Kidney epithelial cell (primary cell): ENCODE measurements at regions not wholly inside any gene's neighbourhood (a gene's known extent, or its start where the extent isn't known, plus 50 kb on each side); places are given as distances from the start of the nearest gene placed in this dataset.

Experiments
- DNase-seq: peaks from one replicate; pipeline ENCODE4 v3.0.0-alpha.2; 2010; ENCODE audit warnings: low read depth
- H3K27me3 ChIP-seq: 2 replicates; pipeline ENCODE4 v1.6.0; 2011; ENCODE audit warnings: low read length; ENCODE audit not compliant: control insufficient read depth, insufficient read depth
- H3K36me3 ChIP-seq: 2 replicates; pipeline ENCODE4 v1.5.1; 2011; ENCODE audit warnings: low read length; ENCODE audit not compliant: control insufficient read depth, insufficient read depth
- H3K4me3 ChIP-seq: 2 replicates; pipeline ENCODE4 v1.5.1; 2011; ENCODE audit warnings: low read depth, mild to moderate bottlenecking, control low read depth, low read length
- CTCF ChIP-seq: IDR thresholded peaks from 2 replicates; pipeline ENCODE4 v1.5.1; 2011; ENCODE audit warnings: mild to moderate bottlenecking, moderate library complexity, low read length, control low read depth, inconsistent platforms; ENCODE audit not compliant: insufficient read depth, poor library complexity, severe bottlenecking

- no peak for TF ChIP-seq CTCF
- H3K27me3 ChIP-seq = no peaks in the 10 kb centered on the region
- no peaks in the 10 kb centered on the region for H3K36me3 ChIP-seq
- H3K4me3 ChIP-seq = no peak overlapping the region
- no peak for DNase-seq
Observed at GRCh38 chr11:36868380-36868779, 270.3 kb upstream of the RAG2 start.

- TF ChIP-seq CTCF = no peak
- Histone ChIP-seq H3K27me3 (no peaks in the 10 kb centered on the region), H3K36me3 (no peaks in the 10 kb centered on the region), H3K4me3 (no peak overlapping the region)
- no peak for DNase-seq
Observed at GRCh38 chr11:36865846-36866245, 267.8 kb upstream of the RAG2 start.

GRCh38 chr11:36854875-36855274 lies 256.8 kb upstream of the RAG2 start:
- DNase-seq = no peak
- Histone ChIP-seq H3K4me3 (no peak overlapping the region), H3K36me3 (no peaks in the 10 kb centered on the region), H3K27me3 (no peaks in the 10 kb centered on the region)
- no peak for TF ChIP-seq CTCF

- no peak for DNase-seq
- no peak for TF ChIP-seq CTCF
- no peak overlapping the region for H3K4me3 ChIP-seq
- no peaks in the 10 kb centered on the region for H3K36me3 ChIP-seq
- no peaks in the 10 kb centered on the region for H3K27me3 ChIP-seq
Observed at GRCh38 chr11:36848660-36849059, 250.6 kb upstream of the RAG2 start.

- H3K36me3 ChIP-seq = no peaks in the 10 kb centered on the region
- no peak for TF ChIP-seq CTCF
- no peak for DNase-seq
- no peak overlapping the region for H3K4me3 ChIP-seq
- H3K27me3 ChIP-seq = no peaks in the 10 kb centered on the region
Observed at GRCh38 chr11:36840378-36840777, 242.3 kb upstream of the RAG2 start.

GRCh38 chr11:36837831-36838437 lies 239.9 kb upstream of the RAG2 start:
- H3K27me3 ChIP-seq = no peaks in the 10 kb centered on the region
- no peaks in the 10 kb centered on the region for H3K36me3 ChIP-seq
- no peak for TF ChIP-seq CTCF
- H3K4me3 ChIP-seq = no peak overlapping the region
- DNase-seq = no peak
